B cell (primary cell): ENCODE measurements at regions not wholly inside any gene's neighbourhood (a gene's known extent, or its start where the extent isn't known, plus 50 kb on each side); places are given as distances from the start of the nearest gene placed in this dataset.

Experiments
- CTCF ChIP-seq: fragments of 200-600 bp; IDR thresholded peaks from one replicate; pipeline ENCODE4 v1.8.0; 2022; ENCODE audit warnings: antibody characterized with exemption, mild to moderate bottlenecking
- EZH2 ChIP-seq: IDR thresholded peaks from 2 replicates; pipeline ENCODE4 v1.6.1; 2012; ENCODE audit warnings: borderline replicate concordance, low read depth, mild to moderate bottlenecking, moderate library complexity, low read length; ENCODE audit not compliant: insufficient read depth, poor library complexity, severe bottlenecking

GRCh38 chr4:53800741-53801140 is 209.5 kb upstream of the LNX1 start:
- TF ChIP-seq CTCF = no peak
- no peak for TF ChIP-seq EZH2
